ENCODE measurements at regions not wholly inside any gene's neighbourhood (a gene's known extent, or its start where the extent isn't known, plus 50 kb on each side); places are given as distances from the start of the nearest gene placed in this dataset.

DNA sequence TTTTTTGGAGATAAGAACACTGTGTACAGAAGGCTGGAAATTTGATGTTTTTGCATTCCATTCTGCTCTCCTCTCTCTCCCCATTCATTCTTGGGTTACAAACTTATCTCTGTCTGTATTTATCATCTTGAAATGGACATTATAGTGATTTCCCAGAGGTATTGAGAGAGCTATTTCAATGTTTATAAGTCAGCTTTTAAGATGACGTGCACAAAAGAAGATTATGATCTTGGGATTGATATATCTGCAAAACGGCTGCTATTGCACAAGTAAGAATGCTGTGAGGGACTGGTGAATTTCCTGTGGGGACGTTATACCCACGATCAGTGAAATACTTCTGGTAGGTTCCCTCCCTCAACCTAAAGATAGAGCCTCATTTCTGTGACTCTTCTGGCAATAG is 61.0 kb upstream of the DTNA start (continued):
- TF ChIP-seq GABPA (IDR thresholded peaks at IDR 0.05; ENCODE audit: borderline replicate concordance, insufficient read depth, low read length), result no peak
- no peak for TF ChIP-seq KDM1A (IDR thresholded peaks at IDR 0.05; ENCODE audit: borderline replicate concordance, low read length)
- no peak for TF ChIP-seq CTBP2 (IDR thresholded peaks at IDR 0.05; ENCODE audit: borderline replicate concordance, insufficient read depth, insufficient read length, low read length)
